ENCODE measurements at regions not wholly inside any gene's neighbourhood (a gene's known extent, or its start where the extent isn't known, plus 50 kb on each side); places are given as distances from the start of the nearest gene placed in this dataset.
"Not testable (repeated sequence)": the region's sequence is repeated elsewhere in the genome, so short reads cannot be mapped to it uniquely, and the experiment has no call there.

GRCh38 chr19:56974556-56975207 lies 134.2 kb upstream of the PEG3 start:
- no peaks in the 10 kb centered on the region for H3K27me3 ChIP-seq (ENCODE audit: insufficient read depth, low read length, poor library complexity)
- H3K9me3 ChIP-seq (ENCODE audit: insufficient read depth, low read length, severe bottlenecking), result no peaks in the 10 kb centered on the region
- H3K9ac ChIP-seq (ENCODE audit: low read depth, low read length), result no peak overlapping the region

GRCh38 chr19:56976300-56976699 lies 135.8 kb upstream of the PEG3 start:
- Histone ChIP-seq H3K4me3 (ENCODE audit: low read depth in 1 of 2, low read length in 2 of 2) (no peak overlapping the region), H3K9ac (ENCODE audit: low read depth, low read length) (no peak overlapping the region), H3K9me3 (ENCODE audit: insufficient read depth, low read length, severe bottlenecking) (no peaks in the 10 kb centered on the region), H3K27ac (ENCODE audit: low read length) (no peak overlapping the region), H3K79me2 (ENCODE audit: insufficient read depth, low read length) (no peaks in the 10 kb centered on the region), H2AFZ (ENCODE audit: low read depth, low read length) (no peak overlapping the region), H3K36me3 (ENCODE audit: insufficient read depth, low read length) (no peaks in the 10 kb centered on the region), H3K4me1 (ENCODE audit: insufficient read depth, low read length) (no peaks in the 10 kb centered on the region), H4K20me1 (ENCODE audit: insufficient read depth, low read length) (no peaks in the 10 kb centered on the region), H3K4me2 (ENCODE audit: insufficient read depth, low read length) (no peak overlapping the region), H3K27me3 (ENCODE audit: insufficient read depth, low read length, poor library complexity) (no peaks in the 10 kb centered on the region)
- no peak for ATAC-seq (ENCODE audit: insufficient read depth, low read depth)
- no peak for TF ChIP-seq CTCF (IDR thresholded peaks at IDR 0.05; ENCODE audit: borderline replicate concordance, extremely low read depth, low read length, poor library complexity, severe bottlenecking)
- DNase-seq, result no peak

More at GRCh38 chr19:56974556-56975207, 134.2 kb upstream of the PEG3 start:
- no peak for DNase-seq
- no peak overlapping the region for H3K27ac ChIP-seq (ENCODE audit: low read length)
- no peaks in the 10 kb centered on the region for H3K36me3 ChIP-seq (ENCODE audit: insufficient read depth, low read length)
- H2AFZ ChIP-seq (ENCODE audit: low read depth, low read length), result no peak overlapping the region
- no peaks in the 10 kb centered on the region for H4K20me1 ChIP-seq (ENCODE audit: insufficient read depth, low read length)
- no peaks in the 10 kb centered on the region for H3K4me1 ChIP-seq (ENCODE audit: insufficient read depth, low read length)
- H3K79me2 ChIP-seq (ENCODE audit: insufficient read depth, low read length), result no peaks in the 10 kb centered on the region
- H3K4me2 ChIP-seq (ENCODE audit: insufficient read depth, low read length), result no peak overlapping the region
- H3K4me3 ChIP-seq (ENCODE audit: low read depth in 1 of 2, low read length in 2 of 2), result no peak overlapping the region
- no peak for ATAC-seq (ENCODE audit: insufficient read depth, low read depth)
- TF ChIP-seq CTCF (IDR thresholded peaks at IDR 0.05; ENCODE audit: borderline replicate concordance, extremely low read depth, low read length, poor library complexity, severe bottlenecking) (no peak), EZH2 (IDR thresholded peaks at IDR 0.05; ENCODE audit: borderline replicate concordance, low read depth, low read length, severe bottlenecking) (no peak)

- no peak overlapping the region for H3K4me3 ChIP-seq (ENCODE audit: low read depth in 1 of 2, low read length in 2 of 2)
- no peak for TF ChIP-seq EZH2 (IDR thresholded peaks at IDR 0.05; ENCODE audit: borderline replicate concordance, low read depth, low read length, severe bottlenecking)
- H3K9ac ChIP-seq (ENCODE audit: low read depth, low read length), result no peak overlapping the region
- no peak overlapping the region for H3K4me2 ChIP-seq (ENCODE audit: insufficient read depth, low read length)
- no peaks in the 10 kb centered on the region for H3K9me3 ChIP-seq (ENCODE audit: insufficient read depth, low read length, severe bottlenecking)
- H3K36me3 ChIP-seq (ENCODE audit: insufficient read depth, low read length), result no peaks in the 10 kb centered on the region
- no peaks in the 10 kb centered on the region for H3K27me3 ChIP-seq (ENCODE audit: insufficient read depth, low read length, poor library complexity)
- H4K20me1 ChIP-seq (ENCODE audit: insufficient read depth, low read length), result no peaks in the 10 kb centered on the region
- no peak for DNase-seq
- H3K27ac ChIP-seq (ENCODE audit: low read length), result no peak overlapping the region
- H2AFZ ChIP-seq (ENCODE audit: low read depth, low read length), result no peak overlapping the region
- no peak for ATAC-seq (ENCODE audit: insufficient read depth, low read depth)
- H3K79me2 ChIP-seq (ENCODE audit: insufficient read depth, low read length), result no peaks in the 10 kb centered on the region
- H3K4me1 ChIP-seq (ENCODE audit: insufficient read depth, low read length), result no peaks in the 10 kb centered on the region
Measured at GRCh38 chr19:56976995-56977906, 136.7 kb upstream of the PEG3 start.

- H3K79me2 ChIP-seq (ENCODE audit: insufficient read depth, low read length), result no peaks in the 10 kb centered on the region
- H4K20me1 ChIP-seq (ENCODE audit: insufficient read depth, low read length), result no peaks in the 10 kb centered on the region
- no peaks in the 10 kb centered on the region for H3K36me3 ChIP-seq (ENCODE audit: insufficient read depth, low read length)
- no peaks in the 10 kb centered on the region for H3K4me1 ChIP-seq (ENCODE audit: insufficient read depth, low read length)
- no peak for TF ChIP-seq EZH2 (IDR thresholded peaks at IDR 0.05; ENCODE audit: borderline replicate concordance, low read depth, low read length, severe bottlenecking)
- no peak for TF ChIP-seq CTCF (IDR thresholded peaks at IDR 0.05; ENCODE audit: borderline replicate concordance, extremely low read depth, low read length, poor library complexity, severe bottlenecking)
- H3K4me2 ChIP-seq (ENCODE audit: insufficient read depth, low read length), result no peak overlapping the region
- H3K27me3 ChIP-seq (ENCODE audit: insufficient read depth, low read length, poor library complexity), result no peaks in the 10 kb centered on the region
- H3K4me3 ChIP-seq (ENCODE audit: low read depth in 1 of 2, low read length in 2 of 2), result no peak overlapping the region
- DNase-seq (no peak), ATAC-seq (ENCODE audit: insufficient read depth, low read depth) (no peak)
- no peak overlapping the region for H3K9ac ChIP-seq (ENCODE audit: low read depth, low read length)
- H3K9me3 ChIP-seq (ENCODE audit: insufficient read depth, low read length, severe bottlenecking), result no peaks in the 10 kb centered on the region
- H2AFZ ChIP-seq (ENCODE audit: low read depth, low read length), result no peak overlapping the region
- no peak overlapping the region for H3K27ac ChIP-seq (ENCODE audit: low read length)
Measured at GRCh38 chr19:56978023-56978565, 137.6 kb upstream of the PEG3 start.

- not testable (repeated sequence) for H3K36me3 ChIP-seq (ENCODE audit: insufficient read depth, low read length); H4K20me1 ChIP-seq (ENCODE audit: insufficient read depth, low read length); H3K9me3 ChIP-seq (ENCODE audit: insufficient read depth, low read length, severe bottlenecking); H3K4me3 ChIP-seq (ENCODE audit: low read depth in 1 of 2, low read length in 2 of 2); H2AFZ ChIP-seq (ENCODE audit: low read depth, low read length); H3K27ac ChIP-seq (ENCODE audit: low read length); H3K4me1 ChIP-seq (ENCODE audit: insufficient read depth, low read length); ATAC-seq (ENCODE audit: insufficient read depth, low read depth); DNase-seq; H3K79me2 ChIP-seq (ENCODE audit: insufficient read depth, low read length); H3K4me2 ChIP-seq (ENCODE audit: insufficient read depth, low read length); H3K27me3 ChIP-seq (ENCODE audit: insufficient read depth, low read length, poor library complexity); H3K9ac ChIP-seq (ENCODE audit: low read depth, low read length)
Measured at GRCh38 chr19:56980326-56980725, 139.5 kb upstream of the USP29 start.
